ENCODE measurements at regions not wholly inside any gene's neighbourhood (a gene's known extent, or its start where the extent isn't known, plus 50 kb on each side); places are given as distances from the start of the nearest gene placed in this dataset.

DNA sequence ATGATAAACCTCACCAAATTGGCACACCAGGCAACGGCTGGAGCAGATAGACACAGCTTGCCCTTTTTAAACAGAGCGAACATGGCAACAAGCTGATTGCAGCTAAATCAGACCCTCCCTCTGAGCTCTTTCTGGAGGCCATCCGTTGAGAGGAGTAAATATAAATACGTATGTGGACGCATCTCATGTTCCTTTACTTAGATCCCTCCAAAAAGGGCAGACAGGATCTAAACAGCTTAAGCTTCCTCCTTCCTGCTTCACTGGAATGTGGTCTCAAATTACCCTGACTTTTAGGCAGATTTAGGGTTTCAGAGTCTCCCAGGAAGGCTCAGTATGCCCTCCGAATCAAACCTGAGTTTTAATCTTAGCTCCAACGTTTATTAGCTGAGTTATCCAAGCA, 204.7 kb upstream of the GOT2 start:
- intact Hi-C loops (cut with DNase I; ENCODE audit: low total_unique reads): no loop called here
- WGBS, 5 donors: 61 to 70% (median 63%) methylated on average over 7 of the region's 7 CpGs
- DNase-seq: no peak

DNA sequence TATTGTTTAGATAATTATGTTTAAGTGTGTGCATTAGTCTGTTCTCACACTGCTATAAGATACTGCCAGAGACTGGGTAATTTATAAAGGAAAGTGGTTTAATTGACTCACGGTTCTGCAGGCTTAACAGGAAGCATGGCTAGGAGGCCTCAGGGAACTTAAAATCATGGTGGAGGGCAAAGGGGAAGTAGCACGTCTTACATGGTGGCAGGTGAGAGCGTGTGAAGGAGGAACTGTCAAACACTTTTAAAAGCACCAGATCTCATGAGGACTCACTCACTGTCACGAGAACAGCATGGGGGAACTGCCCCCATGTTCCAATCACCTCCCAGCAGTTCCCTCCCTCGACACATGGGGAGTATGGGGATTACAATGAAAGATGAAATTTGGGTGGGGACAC, 203.5 kb upstream of the GOT2 start:
- 36 to 52% (median 44%) methylated on average over 5 of the region's 5 CpGs for WGBS, 5 donors
- Histone ChIP-seq H3K27ac (peak overlapping the region in 1 of 8 donors; percentile 44), H3K9me3 (peaks cover 0 to 39% (median 12%) of the 10 kb centered on the region in 8 donors), H3K27me3 (replicated peaks in 1 of 7) (no peaks in the 10 kb centered on the region), H3K4me1 (no peaks in the 10 kb centered on the region), H3K4me3 (no peak overlapping the region), H3K36me3 (no peaks in the 10 kb centered on the region)
- no peak for DNase-seq
- TF ChIP-seq POLR2AphosphoS5 (IDR thresholded peaks at IDR 0.05) (no peak), POLR2A (IDR thresholded peaks at IDR 0.05) (no peak)
- TF ChIP-seq, protein P1, sequence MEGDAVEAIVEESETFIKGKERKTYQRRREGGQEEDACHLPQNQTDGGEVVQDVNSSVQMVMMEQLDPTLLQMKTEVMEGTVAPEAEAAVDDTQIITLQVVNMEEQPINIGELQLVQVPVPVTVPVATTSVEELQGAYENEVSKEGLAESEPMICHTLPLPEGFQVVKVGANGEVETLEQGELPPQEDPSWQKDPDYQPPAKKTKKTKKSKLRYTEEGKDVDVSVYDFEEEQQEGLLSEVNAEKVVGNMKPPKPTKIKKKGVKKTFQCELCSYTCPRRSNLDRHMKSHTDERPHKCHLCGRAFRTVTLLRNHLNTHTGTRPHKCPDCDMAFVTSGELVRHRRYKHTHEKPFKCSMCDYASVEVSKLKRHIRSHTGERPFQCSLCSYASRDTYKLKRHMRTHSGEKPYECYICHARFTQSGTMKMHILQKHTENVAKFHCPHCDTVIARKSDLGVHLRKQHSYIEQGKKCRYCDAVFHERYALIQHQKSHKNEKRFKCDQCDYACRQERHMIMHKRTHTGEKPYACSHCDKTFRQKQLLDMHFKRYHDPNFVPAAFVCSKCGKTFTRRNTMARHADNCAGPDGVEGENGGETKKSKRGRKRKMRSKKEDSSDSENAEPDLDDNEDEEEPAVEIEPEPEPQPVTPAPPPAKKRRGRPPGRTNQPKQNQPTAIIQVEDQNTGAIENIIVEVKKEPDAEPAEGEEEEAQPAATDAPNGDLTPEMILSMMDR (IDR thresholded peaks at IDR 0.05 in 8 of 11, conservative IDR thresholded peaks at IDR 0.05 in 3 of 11): no peak
- intact Hi-C loops (cut with DNase I; ENCODE audit: low total_unique reads): no loop called here

More for the DNA sequence above, 204.7 kb upstream of the GOT2 start:
- Histone ChIP-seq H3K9me3 (peaks cover 0 to 33% (median 7%) of the 10 kb centered on the region in 8 donors), H3K4me3 (no peak overlapping the region), H3K36me3 (no peaks in the 10 kb centered on the region), H3K27ac (no peak overlapping the region), H3K27me3 (replicated peaks in 1 of 7) (no peaks in the 10 kb centered on the region), H3K4me1 (no peaks in the 10 kb centered on the region)
- TF ChIP-seq POLR2A (IDR thresholded peaks at IDR 0.05) (no peak), POLR2AphosphoS5 (IDR thresholded peaks at IDR 0.05) (no peak)
- TF ChIP-seq, protein P1 (IDR thresholded peaks at IDR 0.05 in 8 of 11, conservative IDR thresholded peaks at IDR 0.05 in 3 of 11): no peak

DNA sequence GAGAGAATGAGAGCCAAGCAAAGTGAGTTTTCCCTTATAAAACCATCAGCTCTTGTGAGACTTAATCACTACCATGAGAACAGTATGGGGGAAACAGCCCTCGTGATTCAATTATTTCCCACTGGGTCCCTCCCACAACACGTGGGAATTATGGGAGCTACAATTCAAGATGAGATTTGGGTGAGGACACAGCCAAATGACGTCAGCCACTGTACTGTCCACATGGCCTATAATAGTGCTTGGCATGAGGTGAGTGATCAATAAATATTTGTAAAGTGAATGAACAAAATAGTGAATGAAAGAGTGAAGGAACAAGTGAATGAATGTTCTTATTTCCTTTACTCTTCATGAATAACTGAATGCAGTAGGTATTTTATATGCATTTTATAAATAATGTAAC, 199.1 kb upstream of the GOT2 start:
- TF ChIP-seq POLR2A (IDR thresholded peaks at IDR 0.05) (no peak), POLR2AphosphoS5 (IDR thresholded peaks at IDR 0.05) (no peak)
- TF ChIP-seq, protein P1 (IDR thresholded peaks at IDR 0.05 in 8 of 11, conservative IDR thresholded peaks at IDR 0.05 in 3 of 11): no peak
- peaks cover 0 to 36% (median 12%) of the 10 kb centered on the region in 8 donors for H3K9me3 ChIP-seq
- no peak overlapping the region for H3K4me3 ChIP-seq
- DNase-seq: no peak
- H3K27ac ChIP-seq: no peak overlapping the region
- no peaks in the 10 kb centered on the region for H3K4me1 ChIP-seq
- H3K27me3 ChIP-seq (replicated peaks in 1 of 7): no peaks in the 10 kb centered on the region
- H3K36me3 ChIP-seq: no peaks in the 10 kb centered on the region
- WGBS, 5 donors: 71 to 87% (median 85%) methylated on average over 3 of the region's 3 CpGs
- intact Hi-C loops (cut with DNase I; ENCODE audit: low total_unique reads): no loop called here

DNA sequence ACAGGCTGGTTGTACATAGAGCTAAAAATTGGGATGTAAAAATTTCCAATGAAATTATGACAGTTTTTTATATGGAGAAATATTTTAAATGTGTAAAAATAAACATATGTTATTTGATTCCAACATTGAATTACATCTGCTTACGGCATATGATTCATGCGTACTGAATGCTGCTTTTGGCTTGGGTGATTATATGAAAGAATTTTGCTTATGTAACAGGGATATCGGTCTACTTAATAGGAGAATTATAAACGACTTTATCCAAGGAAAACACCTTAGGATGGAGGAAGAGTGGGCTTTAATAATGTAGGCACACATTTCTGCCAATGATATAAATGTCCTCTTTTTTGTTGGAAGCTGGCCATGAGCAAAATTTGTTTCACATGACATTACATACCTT, 197.3 kb upstream of the GOT2 start:
- no peak for DNase-seq
- 78 to 88% (median 84%) methylated on average over 4 of the region's 4 CpGs for WGBS, 5 donors
- intact Hi-C loops (cut with DNase I; ENCODE audit: low total_unique reads): no loop called here
- no peaks in the 10 kb centered on the region for H3K4me1 ChIP-seq
- no peaks in the 10 kb centered on the region for H3K27me3 ChIP-seq (replicated peaks in 1 of 7)
- H3K9me3 ChIP-seq: peaks cover 0 to 26% (median 9%) of the 10 kb centered on the region in 8 donors
- no peak overlapping the region for H3K4me3 ChIP-seq
- no peak overlapping the region for H3K27ac ChIP-seq
- no peaks in the 10 kb centered on the region for H3K36me3 ChIP-seq
- TF ChIP-seq, protein P1 (IDR thresholded peaks at IDR 0.05 in 8 of 11, conservative IDR thresholded peaks at IDR 0.05 in 3 of 11): no peak
- TF ChIP-seq POLR2AphosphoS5 (IDR thresholded peaks at IDR 0.05): no peak
- no peak for TF ChIP-seq POLR2A (IDR thresholded peaks at IDR 0.05)
